ENCODE measurements at regions not wholly inside any gene's neighbourhood (a gene's known extent, or its start where the extent isn't known, plus 50 kb on each side); places are given as distances from the start of the nearest gene placed in this dataset.

GRCh38 chr3:109532257-109533216, 195.2 kb upstream of the DPPA4 start:
- Mint-ChIP-seq H3K4me3 (ENCODE audit: low read depth) (no peak overlapping the region), H3K4me1 (ENCODE audit: low read depth) (no peaks in the 10 kb centered on the region), H3K27me3 (ENCODE audit: low read depth) (no peaks in the 10 kb centered on the region), H3K36me3 (ENCODE audit: low read depth) (no peaks in the 10 kb centered on the region), H3K9me3 (no peaks in the 10 kb centered on the region), H3K27ac (no peak overlapping the region)
- DNase-seq (ENCODE audit: low spot score) = no peak
- intact Hi-C loops (cut with micrococcal nuclease) = loop anchor here (2.0 kb wide), 1 partner anchor 782 kb away; no protein-coding TSS in a partner anchor

- intact Hi-C loops (cut with micrococcal nuclease) = no loop called here
- H3K27ac Mint-ChIP-seq = no peak overlapping the region
- no peaks in the 10 kb centered on the region for H3K36me3 Mint-ChIP-seq (ENCODE audit: low read depth)
- DNase-seq (ENCODE audit: low spot score) = no peak
- H3K4me1 Mint-ChIP-seq (ENCODE audit: low read depth) = no peaks in the 10 kb centered on the region
- H3K4me3 Mint-ChIP-seq (ENCODE audit: low read depth) = no peak overlapping the region
- H3K27me3 Mint-ChIP-seq (ENCODE audit: low read depth) = peaks cover 2% of the 10 kb centered on the region
- H3K9me3 Mint-ChIP-seq = no peaks in the 10 kb centered on the region
These were observed 208.4 kb upstream of the DPPA4 start for GRCh38 chr3:109545746-109546145.

DNA sequence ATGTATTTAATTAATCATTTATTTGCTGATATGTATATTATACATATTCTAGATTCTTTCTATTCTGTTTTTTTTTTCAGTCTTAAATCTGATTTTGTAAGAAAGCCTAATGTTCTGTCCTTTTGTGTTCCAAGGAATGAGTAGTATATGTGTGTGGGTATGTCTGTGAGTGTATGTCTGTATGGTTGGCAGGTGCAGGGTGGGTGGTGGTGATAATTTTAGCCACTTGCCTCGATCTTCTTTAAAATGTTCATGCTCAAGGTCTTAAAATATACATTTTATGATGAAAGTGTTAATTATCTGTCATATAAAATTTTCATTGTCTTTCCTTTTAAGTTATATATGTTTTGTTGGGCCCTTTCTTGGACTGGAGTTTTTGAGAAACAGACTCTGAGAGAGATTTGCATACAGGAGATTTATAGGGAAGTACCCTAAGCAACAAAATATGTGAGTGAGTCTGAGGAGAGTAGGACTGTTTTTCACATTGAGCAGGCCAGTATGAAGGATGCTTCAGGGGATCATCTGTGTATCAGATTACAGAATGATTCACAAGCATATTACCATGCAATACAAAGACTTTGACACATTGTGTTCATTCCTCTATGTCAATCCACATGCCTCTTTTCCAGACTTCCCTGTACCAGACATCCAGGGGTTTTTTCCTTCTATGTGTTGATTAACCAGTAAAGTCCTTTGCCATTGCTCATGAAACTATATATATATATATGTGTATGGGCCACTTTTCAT, 211.0 kb upstream of the DPPA4 start:
- Mint-ChIP-seq H3K4me3 (ENCODE audit: low read depth) (no peak overlapping the region), H3K4me1 (ENCODE audit: low read depth) (no peaks in the 10 kb centered on the region), H3K36me3 (ENCODE audit: low read depth) (no peaks in the 10 kb centered on the region), H3K27me3 (ENCODE audit: low read depth) (peaks cover 2% of the 10 kb centered on the region), H3K27ac (no peak overlapping the region), H3K9me3 (no peaks in the 10 kb centered on the region)
- no peak for DNase-seq (ENCODE audit: low spot score)
- intact Hi-C loops (cut with micrococcal nuclease) = no loop called here

DNA sequence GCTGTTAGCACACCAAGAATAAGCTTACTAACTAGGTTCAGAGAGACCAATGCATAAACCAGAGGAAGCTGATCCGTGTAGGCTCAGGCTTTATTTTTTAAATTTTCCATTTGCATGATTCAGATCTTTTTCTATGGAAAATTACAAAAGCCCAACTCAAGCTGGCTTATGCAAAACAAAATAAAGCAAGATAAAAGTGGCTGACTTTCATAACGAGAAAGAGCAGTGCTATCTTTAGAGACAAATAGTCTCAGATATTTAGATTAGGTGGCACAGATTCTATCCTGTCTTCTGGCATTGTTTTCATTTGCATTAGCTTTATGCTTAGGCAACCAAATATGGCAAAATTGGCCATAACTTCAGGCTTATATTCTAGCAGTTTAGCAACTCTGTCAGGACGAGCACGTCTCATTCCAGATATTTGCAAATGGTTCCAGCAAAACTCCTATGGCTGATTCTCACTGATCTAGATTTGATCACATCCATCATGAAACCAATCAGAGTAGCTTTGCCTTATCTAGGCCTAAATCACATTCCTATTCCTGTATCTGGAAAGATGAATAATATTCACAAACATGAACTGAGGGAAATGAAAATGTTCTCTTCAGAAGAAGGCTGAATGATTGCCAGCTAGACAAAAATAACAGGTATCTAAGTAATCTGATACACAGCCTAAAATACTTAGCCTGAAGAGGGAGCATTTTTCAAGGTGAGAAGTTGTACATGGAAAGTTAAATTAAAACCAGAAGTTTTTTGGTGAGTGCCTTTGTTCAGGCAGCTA, 216.4 kb upstream of the DPPA4 start:
- H3K36me3 Mint-ChIP-seq (ENCODE audit: low read depth) = no peaks in the 10 kb centered on the region
- H3K4me1 Mint-ChIP-seq (ENCODE audit: low read depth) = no peaks in the 10 kb centered on the region
- intact Hi-C loops (cut with micrococcal nuclease) = no loop called here
- H3K27ac Mint-ChIP-seq = no peak overlapping the region
- H3K4me3 Mint-ChIP-seq (ENCODE audit: low read depth) = no peak overlapping the region
- no peak for DNase-seq (ENCODE audit: low spot score)
- H3K9me3 Mint-ChIP-seq = no peaks in the 10 kb centered on the region
- H3K27me3 Mint-ChIP-seq (ENCODE audit: low read depth) = peaks cover 2% of the 10 kb centered on the region

DNA sequence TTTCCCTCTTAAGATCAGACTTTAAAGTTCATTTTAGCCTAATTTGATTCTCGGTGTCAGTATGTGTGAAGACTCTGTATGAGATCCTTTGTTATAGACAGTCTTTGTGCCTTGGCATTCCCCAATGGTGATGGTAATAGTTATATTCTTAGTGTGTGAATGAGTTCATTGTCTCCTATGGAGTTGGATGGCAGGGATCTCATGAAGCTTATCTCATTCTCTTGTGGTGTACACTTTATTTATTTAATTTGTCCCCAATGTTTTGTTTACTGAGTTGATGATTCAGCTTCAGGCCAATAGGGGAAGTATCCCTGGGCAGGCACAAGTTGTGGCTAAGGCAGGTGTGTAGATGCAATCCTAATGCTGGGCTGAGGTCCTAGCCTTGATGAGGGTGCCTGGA, 222.0 kb upstream of the DPPA4 start:
- H3K27ac Mint-ChIP-seq = no peak overlapping the region
- H3K9me3 Mint-ChIP-seq = no peaks in the 10 kb centered on the region

DNA sequence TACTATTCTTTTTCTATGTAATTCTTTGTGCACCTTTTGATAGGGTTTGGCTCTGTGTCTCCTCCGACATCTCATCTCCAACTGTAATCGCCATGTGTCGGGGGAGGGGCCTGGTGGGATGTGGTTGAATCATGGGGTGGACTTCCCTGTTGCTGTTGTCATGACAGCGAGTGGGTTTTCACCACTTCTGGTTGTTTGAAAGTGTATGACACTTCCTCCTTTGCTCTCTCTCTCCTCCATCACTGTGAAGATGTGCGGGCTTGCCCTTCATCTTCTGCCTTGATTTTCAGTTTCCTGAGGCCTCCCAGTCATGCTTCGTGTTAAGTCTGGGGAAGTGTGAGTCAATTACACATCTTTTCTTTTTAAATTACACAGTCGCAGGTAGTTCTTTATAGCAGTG, 225.8 kb upstream of the DPPA4 start:
- H3K27me3 Mint-ChIP-seq (ENCODE audit: low read depth) = no peaks in the 10 kb centered on the region
- H3K4me1 Mint-ChIP-seq (ENCODE audit: low read depth) = peaks cover 3% of the 10 kb centered on the region
- intact Hi-C loops (cut with micrococcal nuclease) = no loop called here
- H3K36me3 Mint-ChIP-seq (ENCODE audit: low read depth) = no peaks in the 10 kb centered on the region
- no peak overlapping the region for H3K4me3 Mint-ChIP-seq (ENCODE audit: low read depth)
- DNase-seq (ENCODE audit: low spot score) = no peak
- H3K27ac Mint-ChIP-seq = no peak overlapping the region
- no peaks in the 10 kb centered on the region for H3K9me3 Mint-ChIP-seq

More for the DNA sequence above, 222.0 kb upstream of the DPPA4 start:
- H3K4me1 Mint-ChIP-seq (ENCODE audit: low read depth) = peaks cover 3% of the 10 kb centered on the region
- intact Hi-C loops (cut with micrococcal nuclease) = no loop called here
- no peak for DNase-seq (ENCODE audit: low spot score)
- H3K4me3 Mint-ChIP-seq (ENCODE audit: low read depth) = no peak overlapping the region
- no peaks in the 10 kb centered on the region for H3K27me3 Mint-ChIP-seq (ENCODE audit: low read depth)
- no peaks in the 10 kb centered on the region for H3K36me3 Mint-ChIP-seq (ENCODE audit: low read depth)

DNA sequence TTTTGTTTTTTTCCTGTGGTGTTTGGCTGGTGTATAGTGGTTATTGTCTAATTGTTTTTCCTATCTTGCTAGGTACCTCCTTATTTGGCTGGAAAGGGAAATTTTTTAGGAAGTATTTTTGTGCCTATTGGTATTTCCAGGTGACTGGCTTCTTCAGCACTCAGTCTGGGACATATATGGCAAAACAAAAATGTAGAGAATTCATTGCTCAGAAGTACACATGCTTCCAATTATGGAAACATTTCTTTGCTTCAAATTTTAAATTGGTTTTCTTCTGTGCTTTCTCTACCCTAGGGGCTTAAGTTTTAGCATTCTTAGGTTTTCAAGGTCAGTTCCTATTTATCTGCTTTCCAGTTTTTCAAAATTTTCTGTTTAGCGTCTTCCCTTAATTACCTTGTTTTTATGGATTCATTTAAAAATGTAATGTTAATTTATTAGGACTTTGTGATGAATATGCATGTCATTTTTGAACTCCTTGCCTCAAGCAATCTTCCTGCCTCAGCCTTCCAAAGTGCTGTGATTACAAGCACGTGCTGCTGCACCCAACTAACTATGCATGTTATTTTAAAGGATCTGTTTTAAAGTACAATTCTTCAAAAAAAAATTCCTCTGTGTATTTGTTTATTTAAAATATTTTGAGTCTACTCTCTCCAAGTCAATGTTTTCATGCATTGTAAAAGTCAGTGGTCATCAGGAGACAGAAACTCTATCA, 231.9 kb upstream of the DPPA4 start:
- no peaks in the 10 kb centered on the region for H3K36me3 Mint-ChIP-seq (ENCODE audit: low read depth)
- no peaks in the 10 kb centered on the region for H3K4me1 Mint-ChIP-seq (ENCODE audit: low read depth)
- no peak overlapping the region for H3K27ac Mint-ChIP-seq
- H3K27me3 Mint-ChIP-seq (ENCODE audit: low read depth) = no peaks in the 10 kb centered on the region
- H3K4me3 Mint-ChIP-seq (ENCODE audit: low read depth) = no peak overlapping the region
- H3K9me3 Mint-ChIP-seq = no peaks in the 10 kb centered on the region
- DNase-seq (ENCODE audit: low spot score) = no peak
- intact Hi-C loops (cut with micrococcal nuclease) = no loop called here

DNA sequence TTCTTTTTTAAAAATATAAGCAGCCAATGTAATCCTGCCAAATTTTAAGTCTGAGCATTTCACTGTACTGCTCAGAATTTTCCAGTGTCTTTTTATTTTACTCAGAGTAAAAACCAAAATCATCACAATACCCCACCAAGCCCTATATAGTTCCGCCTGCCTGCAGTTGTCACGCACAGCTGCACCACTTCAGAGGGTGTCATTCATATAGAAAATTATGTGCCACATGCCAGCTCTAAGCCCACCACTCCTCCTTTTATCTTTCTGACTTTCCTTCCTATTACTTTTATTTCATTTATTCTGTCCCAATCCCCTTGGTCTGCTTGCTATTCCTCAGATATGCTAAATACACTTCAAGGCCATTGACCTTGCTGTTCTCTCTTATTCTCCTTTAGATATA, 233.1 kb upstream of the DPPA4 start:
- DNase-seq (ENCODE audit: low spot score) = no peak
- Mint-ChIP-seq H3K27me3 (ENCODE audit: low read depth) (no peaks in the 10 kb centered on the region), H3K27ac (no peak overlapping the region), H3K4me1 (ENCODE audit: low read depth) (no peaks in the 10 kb centered on the region), H3K9me3 (no peaks in the 10 kb centered on the region), H3K4me3 (ENCODE audit: low read depth) (no peak overlapping the region), H3K36me3 (ENCODE audit: low read depth) (no peaks in the 10 kb centered on the region)
- intact Hi-C loops (cut with micrococcal nuclease) = no loop called here

DNA sequence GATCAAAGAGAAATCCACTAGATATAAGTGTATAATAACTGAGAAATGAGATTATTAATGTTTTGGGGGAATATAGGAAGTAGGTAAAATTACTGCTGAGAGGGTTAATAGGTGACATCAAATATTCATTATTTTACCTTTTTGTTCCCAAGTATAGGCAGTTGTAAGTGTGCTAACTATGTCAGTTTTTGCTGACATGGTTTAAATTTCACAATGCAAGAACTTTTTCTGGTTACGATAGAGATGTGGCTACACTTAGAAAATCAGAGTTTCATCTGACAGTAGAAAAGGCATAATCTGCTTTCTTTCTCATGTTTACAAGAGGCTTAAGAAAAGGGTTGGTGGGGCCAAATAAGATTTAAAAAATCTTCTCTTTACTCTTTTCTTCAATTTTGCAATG, 235.0 kb upstream of the DPPA4 start:
- Mint-ChIP-seq H3K27ac (no peak overlapping the region), H3K4me3 (ENCODE audit: low read depth) (no peak overlapping the region), H3K36me3 (ENCODE audit: low read depth) (no peaks in the 10 kb centered on the region), H3K4me1 (ENCODE audit: low read depth) (no peaks in the 10 kb centered on the region), H3K27me3 (ENCODE audit: low read depth) (no peaks in the 10 kb centered on the region), H3K9me3 (no peaks in the 10 kb centered on the region)
- intact Hi-C loops (cut with micrococcal nuclease) = no loop called here
- no peak for DNase-seq (ENCODE audit: low spot score)

GRCh38 chr3:109596991-109597390, 259.6 kb upstream of the DPPA4 start:
- Mint-ChIP-seq H3K27me3 (ENCODE audit: low read depth) (no peaks in the 10 kb centered on the region), H3K9me3 (no peaks in the 10 kb centered on the region), H3K4me3 (ENCODE audit: low read depth) (no peak overlapping the region), H3K27ac (no peak overlapping the region), H3K4me1 (ENCODE audit: low read depth) (no peaks in the 10 kb centered on the region), H3K36me3 (ENCODE audit: low read depth) (no peaks in the 10 kb centered on the region)
- intact Hi-C loops (cut with micrococcal nuclease) = no loop called here
- no peak for DNase-seq (ENCODE audit: low spot score)

DNA sequence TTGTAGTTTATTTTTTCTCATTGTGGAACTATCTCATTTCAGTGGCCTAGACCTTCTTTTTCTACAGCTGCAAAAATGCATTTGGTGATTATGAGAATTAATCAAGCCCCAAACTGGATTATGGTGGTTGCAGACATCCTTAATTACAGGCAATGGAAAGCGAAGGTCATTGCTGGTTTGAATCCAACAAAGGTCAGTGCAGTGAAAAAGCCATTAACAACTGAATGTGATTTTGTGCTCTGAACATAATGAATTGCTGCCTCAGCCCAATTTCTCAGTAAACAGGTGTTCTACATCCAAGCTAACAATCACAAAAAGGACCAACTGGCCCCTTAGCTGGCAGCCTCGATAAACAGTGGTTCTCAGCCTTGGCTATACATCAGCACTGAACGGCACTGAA, 260.1 kb upstream of the DPPA4 start:
- Mint-ChIP-seq H3K36me3 (ENCODE audit: low read depth) (no peaks in the 10 kb centered on the region), H3K9me3 (no peaks in the 10 kb centered on the region), H3K27me3 (ENCODE audit: low read depth) (no peaks in the 10 kb centered on the region), H3K4me1 (ENCODE audit: low read depth) (no peaks in the 10 kb centered on the region), H3K27ac (no peak overlapping the region), H3K4me3 (ENCODE audit: low read depth) (no peak overlapping the region)
- DNase-seq (ENCODE audit: low spot score) = no peak
- intact Hi-C loops (cut with micrococcal nuclease) = no loop called here

DNA sequence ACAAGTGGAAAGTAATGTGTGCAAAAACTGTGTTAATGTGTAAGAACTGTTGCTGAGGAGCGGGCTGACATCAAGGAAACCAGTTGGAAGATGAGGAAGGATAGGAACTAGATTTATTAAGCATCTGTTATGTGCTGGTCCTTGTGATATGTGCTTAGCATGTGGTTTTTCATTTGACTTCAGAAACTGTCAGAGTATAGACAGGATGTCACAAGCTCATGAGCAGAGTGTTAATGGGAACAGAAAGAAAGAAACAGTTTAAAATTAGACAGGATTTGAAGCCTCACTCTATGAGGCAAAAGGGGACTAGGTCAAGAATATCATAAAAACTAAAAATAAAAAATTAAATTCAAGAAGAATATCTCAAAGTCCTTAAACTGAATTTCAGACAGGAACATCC, 270.6 kb upstream of the DPPA4 start:
- Mint-ChIP-seq H3K9me3 (no peaks in the 10 kb centered on the region), H3K27ac (no peak overlapping the region), H3K4me3 (ENCODE audit: low read depth) (no peak overlapping the region), H3K27me3 (ENCODE audit: low read depth) (no peaks in the 10 kb centered on the region), H3K4me1 (ENCODE audit: low read depth) (no peaks in the 10 kb centered on the region), H3K36me3 (ENCODE audit: low read depth) (no peaks in the 10 kb centered on the region)
- intact Hi-C loops (cut with micrococcal nuclease) = no loop called here
- DNase-seq (ENCODE audit: low spot score) = no peak
